SJCRH30 (cell line): ENCODE measurements at regions not wholly inside any gene's neighbourhood (a gene's known extent, or its start where the extent isn't known, plus 50 kb on each side); places are given as distances from the start of the nearest gene placed in this dataset.

Experiments used
- DNase-seq, 2 experiments: peaks; one replicate each; pipeline ENCODE4 v3.0.0-alpha.2; 2015 to 2020
- H3K27ac ChIP-seq: fragments of 250-450 bp; sonication (Bioruptor Pico); 2 replicates; pipeline ENCODE4 v1.5.1; 2020; ENCODE audit warnings: mild to moderate bottlenecking, moderate library complexity
- H3K27me3 ChIP-seq: fragments of 250-450 bp; sonication (Bioruptor Pico); 2 replicates; pipeline ENCODE4 v1.5.1; 2020; ENCODE audit warnings: mild to moderate bottlenecking, moderate library complexity
- H3K36me3 ChIP-seq: fragments of 250-450 bp; sonication (Bioruptor Pico); 2 replicates; pipeline ENCODE4 v1.5.1; 2020; ENCODE audit warnings: mild to moderate bottlenecking, moderate library complexity
- H3K4me1 ChIP-seq: fragments of 250-450 bp; sonication (Bioruptor Pico); 2 replicates; pipeline ENCODE4 v1.5.1; 2020; ENCODE audit warnings: mild to moderate bottlenecking, moderate library complexity
- H3K4me3 ChIP-seq: fragments of 250-450 bp; sonication (Bioruptor Pico); 2 replicates; pipeline ENCODE4 v1.5.1; 2020; ENCODE audit warnings: mild to moderate bottlenecking, moderate library complexity
- H3K9me3 ChIP-seq: fragments of 250-450 bp; sonication (Bioruptor Pico); replicated peaks from 2 replicates; pipeline ENCODE4 v1.5.1; 2020; ENCODE audit warnings: mild to moderate bottlenecking, moderate library complexity

DNA sequence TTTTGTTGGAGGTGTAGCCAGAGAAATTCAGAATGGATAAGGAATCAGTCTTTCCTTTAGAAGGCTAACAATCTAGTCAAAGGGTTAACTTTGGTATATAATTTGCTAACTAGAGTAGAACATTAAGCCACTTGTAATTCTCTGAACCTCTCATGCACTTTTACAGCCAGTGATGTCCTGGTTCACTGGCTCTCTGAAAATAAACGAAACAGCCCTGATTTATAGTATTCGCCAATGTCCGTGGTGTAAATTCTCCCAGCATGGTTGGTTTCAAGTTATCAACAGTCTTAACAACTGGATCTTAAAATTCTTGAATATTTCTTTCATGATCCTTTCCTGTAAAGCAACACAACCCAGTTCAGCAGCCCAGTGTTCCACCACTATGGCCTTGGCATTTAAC, 500.4 kb upstream of the CDIN1 start:
- Histone ChIP-seq H3K4me1 (no peaks in the 10 kb centered on the region), H3K27me3 (no peaks in the 10 kb centered on the region), H3K36me3 (no peaks in the 10 kb centered on the region), H3K9me3 (no peaks in the 10 kb centered on the region), H3K27ac (no peak overlapping the region), H3K4me3 (no peak overlapping the region)
- no peak for DNase-seq

GRCh38 chr15:36080759-36081158, 498.7 kb upstream of the CDIN1 start:
- Histone ChIP-seq H3K27ac (no peak overlapping the region), H3K36me3 (no peaks in the 10 kb centered on the region), H3K4me1 (no peaks in the 10 kb centered on the region), H3K27me3 (no peaks in the 10 kb centered on the region), H3K4me3 (no peak overlapping the region), H3K9me3 (no peaks in the 10 kb centered on the region)
- no peak for DNase-seq

- DNase-seq, result no peak
- Histone ChIP-seq H3K27ac (no peak overlapping the region), H3K27me3 (no peaks in the 10 kb centered on the region), H3K36me3 (no peaks in the 10 kb centered on the region), H3K4me1 (no peaks in the 10 kb centered on the region), H3K9me3 (no peaks in the 10 kb centered on the region), H3K4me3 (no peak overlapping the region)
These were observed 489.0 kb upstream of the CDIN1 start for GRCh38 chr15:36090286-36090946.

- H3K4me1 ChIP-seq, result no peaks in the 10 kb centered on the region
- no peak overlapping the region for H3K4me3 ChIP-seq
- no peaks in the 10 kb centered on the region for H3K27me3 ChIP-seq
- H3K36me3 ChIP-seq, result no peaks in the 10 kb centered on the region
- H3K27ac ChIP-seq, result no peak overlapping the region
- no peak for DNase-seq
- H3K9me3 ChIP-seq, result no peaks in the 10 kb centered on the region
These were observed 472.6 kb upstream of the CDIN1 start for GRCh38 chr15:36106640-36107335.

DNA sequence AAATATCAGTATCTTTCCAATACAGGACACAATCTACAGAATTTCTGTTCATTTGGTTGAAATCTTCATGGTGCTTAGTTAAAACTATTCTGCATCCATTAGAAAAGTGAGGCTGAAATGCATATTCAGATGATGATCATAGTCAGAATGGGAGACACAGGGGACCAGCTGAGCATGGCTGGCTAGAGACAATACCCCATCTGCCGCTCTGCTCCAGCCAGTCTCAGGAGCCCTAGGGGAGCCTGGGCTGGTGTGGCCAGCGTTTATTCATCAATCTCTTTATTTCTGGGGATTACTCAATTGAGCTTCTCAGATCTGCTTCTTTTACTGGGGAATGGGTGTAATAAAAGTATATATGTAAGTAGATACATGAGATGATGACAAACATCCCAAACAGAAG, 470.9 kb upstream of the CDIN1 start:
- Histone ChIP-seq H3K9me3 (no peaks in the 10 kb centered on the region), H3K27ac (no peak overlapping the region)

GRCh38 chr15:36109943-36110658, 469.3 kb upstream of the CDIN1 start:
- Histone ChIP-seq H3K36me3 (no peaks in the 10 kb centered on the region), H3K9me3 (no peaks in the 10 kb centered on the region), H3K27me3 (no peaks in the 10 kb centered on the region), H3K27ac (no peak overlapping the region), H3K4me3 (no peak overlapping the region), H3K4me1 (no peaks in the 10 kb centered on the region)
- no peak for DNase-seq

More for the DNA sequence above, 470.9 kb upstream of the CDIN1 start:
- Histone ChIP-seq H3K36me3 (no peaks in the 10 kb centered on the region), H3K4me1 (no peaks in the 10 kb centered on the region), H3K4me3 (no peak overlapping the region), H3K27me3 (no peaks in the 10 kb centered on the region)
- DNase-seq, result no peak

DNA sequence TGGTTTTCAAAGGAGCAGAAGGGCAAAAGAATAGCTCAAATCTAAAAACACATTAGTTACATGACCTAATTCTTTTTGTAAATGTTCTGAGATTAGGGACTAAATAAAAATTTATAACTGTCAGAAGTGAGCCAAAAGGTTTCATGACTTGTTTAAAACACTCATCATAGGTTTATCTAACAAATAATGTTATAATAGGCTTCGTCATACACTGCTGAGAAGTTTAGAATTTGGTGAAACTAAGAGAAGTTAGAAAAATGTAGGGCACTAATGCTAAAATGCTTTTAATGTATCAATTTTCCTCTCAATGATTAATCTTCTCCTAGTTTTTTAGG, 468.8 kb upstream of the CDIN1 start:
- Histone ChIP-seq H3K36me3 (no peaks in the 10 kb centered on the region), H3K9me3 (no peaks in the 10 kb centered on the region), H3K27me3 (no peaks in the 10 kb centered on the region), H3K4me1 (no peaks in the 10 kb centered on the region), H3K27ac (no peak overlapping the region), H3K4me3 (no peak overlapping the region)
- no peak for DNase-seq

DNA sequence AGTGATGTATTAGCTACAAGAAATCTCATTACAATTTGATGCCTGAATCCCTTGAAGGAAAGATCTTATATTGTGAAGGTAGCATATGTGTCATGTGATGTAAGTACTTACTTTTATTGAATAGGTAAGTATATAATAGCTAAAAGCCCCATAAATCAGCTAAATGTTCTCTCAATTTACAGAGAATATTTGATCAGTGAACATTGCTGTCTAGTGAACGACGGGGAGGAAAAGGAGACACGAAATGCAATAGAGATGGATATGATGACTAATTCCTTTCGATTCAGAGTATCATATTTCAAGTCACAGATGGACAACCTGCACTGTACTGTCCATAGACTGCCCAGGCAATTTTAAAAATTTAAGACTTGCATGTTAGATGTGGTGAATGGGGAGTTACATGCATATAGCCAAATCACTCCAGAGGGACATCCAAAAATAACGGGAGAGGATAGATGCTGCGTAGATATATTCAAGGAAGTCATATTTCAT, 462.1 kb upstream of the CDIN1 start:
- Histone ChIP-seq H3K4me1 (no peaks in the 10 kb centered on the region), H3K36me3 (no peaks in the 10 kb centered on the region), H3K4me3 (no peak overlapping the region), H3K9me3 (no peaks in the 10 kb centered on the region), H3K27ac (no peak overlapping the region), H3K27me3 (no peaks in the 10 kb centered on the region)
- no peak for DNase-seq

- no peak for DNase-seq
- H3K27me3 ChIP-seq, result no peaks in the 10 kb centered on the region
- no peaks in the 10 kb centered on the region for H3K9me3 ChIP-seq
- H3K4me3 ChIP-seq, result no peak overlapping the region
- H3K4me1 ChIP-seq, result no peaks in the 10 kb centered on the region
- H3K27ac ChIP-seq, result no peak overlapping the region
- H3K36me3 ChIP-seq, result no peaks in the 10 kb centered on the region
These were observed 453.2 kb upstream of the CDIN1 start for GRCh38 chr15:36126194-36126593.

- no peak for DNase-seq
- no peak overlapping the region for H3K27ac ChIP-seq
These were observed 448.6 kb upstream of the CDIN1 start for GRCh38 chr15:36130641-36131310.

GRCh38 chr15:36133742-36134141, 445.7 kb upstream of the CDIN1 start:
- no peak for DNase-seq
- no peak overlapping the region for H3K27ac ChIP-seq
- no peaks in the 10 kb centered on the region for H3K27me3 ChIP-seq
- H3K4me1 ChIP-seq, result no peaks in the 10 kb centered on the region
- H3K9me3 ChIP-seq, result no peaks in the 10 kb centered on the region
- H3K36me3 ChIP-seq, result no peaks in the 10 kb centered on the region
- H3K4me3 ChIP-seq, result no peak overlapping the region

More at GRCh38 chr15:36130641-36131310, 448.6 kb upstream of the CDIN1 start:
- H3K27me3 ChIP-seq, result no peaks in the 10 kb centered on the region
- no peaks in the 10 kb centered on the region for H3K4me1 ChIP-seq
- H3K9me3 ChIP-seq, result no peaks in the 10 kb centered on the region
- H3K36me3 ChIP-seq, result no peaks in the 10 kb centered on the region
- no peak overlapping the region for H3K4me3 ChIP-seq

DNA sequence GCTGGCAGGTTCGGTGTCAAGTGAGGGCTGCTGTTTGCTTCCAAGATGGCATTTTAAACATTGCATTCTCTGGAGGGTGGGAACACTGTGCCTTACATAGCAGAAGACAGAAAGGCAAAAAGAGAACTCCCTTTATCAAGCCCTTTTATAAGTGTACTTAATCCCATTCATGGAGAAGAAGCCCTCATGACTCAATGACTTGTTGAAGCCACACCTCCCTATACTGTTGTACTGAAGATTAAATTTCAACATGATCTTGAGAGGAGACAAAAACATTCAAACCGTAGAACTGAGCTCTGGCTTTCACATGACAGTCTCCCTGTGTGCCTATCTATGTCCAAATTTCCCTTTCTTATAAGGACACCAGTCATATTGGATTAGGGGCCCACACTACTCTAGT, 443.4 kb upstream of the CDIN1 start:
- Histone ChIP-seq H3K9me3 (no peaks in the 10 kb centered on the region), H3K27ac (no peak overlapping the region), H3K36me3 (no peaks in the 10 kb centered on the region), H3K4me3 (no peak overlapping the region), H3K27me3 (no peaks in the 10 kb centered on the region), H3K4me1 (no peaks in the 10 kb centered on the region)
- no peak for DNase-seq

GRCh38 chr15:36152936-36153335, 426.5 kb upstream of the CDIN1 start:
- no peaks in the 10 kb centered on the region for H3K4me1 ChIP-seq
- H3K36me3 ChIP-seq, result no peaks in the 10 kb centered on the region
- 0 out of 2 replicates have a peak, but pooled peaks cover 7% of the 10 kb centered on the region for H3K9me3 ChIP-seq
- DNase-seq, result no peak
- H3K27me3 ChIP-seq, result no peaks in the 10 kb centered on the region
- no peak overlapping the region for H3K4me3 ChIP-seq
- no peak overlapping the region for H3K27ac ChIP-seq

- H3K4me3 ChIP-seq, result no peak overlapping the region
- no peaks in the 10 kb centered on the region for H3K36me3 ChIP-seq
- H3K9me3 ChIP-seq, result no peaks in the 10 kb centered on the region
- no peaks in the 10 kb centered on the region for H3K4me1 ChIP-seq
- H3K27me3 ChIP-seq, result no peaks in the 10 kb centered on the region
- H3K27ac ChIP-seq, result no peak overlapping the region
- DNase-seq, result no peak
These were observed 422.5 kb upstream of the CDIN1 start for GRCh38 chr15:36156879-36157427.

GRCh38 chr15:36160351-36160750, 419.1 kb upstream of the CDIN1 start:
- no peak overlapping the region for H3K27ac ChIP-seq
- no peak for DNase-seq

More at GRCh38 chr15:36160351-36160750, 419.1 kb upstream of the CDIN1 start:
- H3K4me1 ChIP-seq, result no peaks in the 10 kb centered on the region
- H3K36me3 ChIP-seq, result no peaks in the 10 kb centered on the region
- no peaks in the 10 kb centered on the region for H3K9me3 ChIP-seq
- no peaks in the 10 kb centered on the region for H3K27me3 ChIP-seq
- H3K4me3 ChIP-seq, result no peak overlapping the region
